ENCODE measurements at regions not wholly inside any gene's neighbourhood (a gene's known extent, or its start where the extent isn't known, plus 50 kb on each side); places are given as distances from the start of the nearest gene placed in this dataset.
"Not testable (repeated sequence)": the region's sequence is repeated elsewhere in the genome, so short reads cannot be mapped to it uniquely, and the experiment has no call there.

DNA sequence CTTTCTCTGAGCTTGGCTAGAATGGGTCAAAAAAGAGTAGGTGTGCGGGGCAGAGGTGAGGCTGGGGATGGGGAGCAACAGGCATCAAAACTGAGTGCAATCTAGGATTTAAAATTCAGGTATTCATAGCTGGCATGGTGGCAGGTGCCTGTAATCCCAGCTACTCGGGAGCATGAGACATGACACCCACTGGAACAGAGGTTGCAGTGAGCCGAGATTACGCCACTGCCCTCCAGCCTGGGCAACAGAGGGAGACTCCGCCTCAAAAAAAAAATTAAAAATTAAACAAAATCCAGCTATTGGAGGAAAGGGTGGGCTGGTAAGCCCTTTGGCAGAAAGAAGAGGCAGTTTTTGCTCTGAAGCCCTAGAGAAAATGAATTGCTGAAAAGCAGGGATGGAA lies 485.8 kb upstream of the PROK2 start:
- H4K20me1 ChIP-seq (ENCODE audit: low read depth, low read length): no peaks in the 10 kb centered on the region
- H3K36me3 ChIP-seq (ENCODE audit: low read length): no peaks in the 10 kb centered on the region
- no peak for TF ChIP-seq EZH2phosphoT487 (conservative IDR thresholded peaks at IDR 0.05; ENCODE audit: low read length)
- TF ChIP-seq, protein P1, sequence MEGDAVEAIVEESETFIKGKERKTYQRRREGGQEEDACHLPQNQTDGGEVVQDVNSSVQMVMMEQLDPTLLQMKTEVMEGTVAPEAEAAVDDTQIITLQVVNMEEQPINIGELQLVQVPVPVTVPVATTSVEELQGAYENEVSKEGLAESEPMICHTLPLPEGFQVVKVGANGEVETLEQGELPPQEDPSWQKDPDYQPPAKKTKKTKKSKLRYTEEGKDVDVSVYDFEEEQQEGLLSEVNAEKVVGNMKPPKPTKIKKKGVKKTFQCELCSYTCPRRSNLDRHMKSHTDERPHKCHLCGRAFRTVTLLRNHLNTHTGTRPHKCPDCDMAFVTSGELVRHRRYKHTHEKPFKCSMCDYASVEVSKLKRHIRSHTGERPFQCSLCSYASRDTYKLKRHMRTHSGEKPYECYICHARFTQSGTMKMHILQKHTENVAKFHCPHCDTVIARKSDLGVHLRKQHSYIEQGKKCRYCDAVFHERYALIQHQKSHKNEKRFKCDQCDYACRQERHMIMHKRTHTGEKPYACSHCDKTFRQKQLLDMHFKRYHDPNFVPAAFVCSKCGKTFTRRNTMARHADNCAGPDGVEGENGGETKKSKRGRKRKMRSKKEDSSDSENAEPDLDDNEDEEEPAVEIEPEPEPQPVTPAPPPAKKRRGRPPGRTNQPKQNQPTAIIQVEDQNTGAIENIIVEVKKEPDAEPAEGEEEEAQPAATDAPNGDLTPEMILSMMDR (IDR thresholded peaks at IDR 0.05; ENCODE audit: insufficient read depth, low read length, poor library complexity, severe bottlenecking): no peak
- H3K9ac ChIP-seq (ENCODE audit: low read length): no peak overlapping the region
- no peak overlapping the region for H3K4me2 ChIP-seq (ENCODE audit: low read depth, low read length, poor library complexity, severe bottlenecking)
- H2AFZ ChIP-seq (ENCODE audit: low read depth, low read length, severe bottlenecking): no peak overlapping the region
- H3F3A ChIP-seq (ENCODE audit: insufficient read depth): no peaks in the 10 kb centered on the region
- H3K27me3 ChIP-seq (ENCODE audit: low read length): no peaks in the 10 kb centered on the region
- H3K9me2 ChIP-seq (replicated peaks; ENCODE audit: insufficient read depth, low read length): no peaks in the 10 kb centered on the region
- H3K4me3 ChIP-seq (ENCODE audit: insufficient read depth, low read length, poor library complexity, severe bottlenecking): no peak overlapping the region
- H3K9me3 ChIP-seq (ENCODE audit: insufficient read depth, low read length): no peaks in the 10 kb centered on the region
- no peak overlapping the region for H3K27ac ChIP-seq (ENCODE audit: low read depth, low read length)
- H3K79me2 ChIP-seq (ENCODE audit: insufficient read depth, low read length): no peaks in the 10 kb centered on the region

GRCh38 chr3:72270072-72270681 lies 485.2 kb upstream of the PROK2 start:
- Histone ChIP-seq H3K9me2 (replicated peaks; ENCODE audit: insufficient read depth, low read length) (no peaks in the 10 kb centered on the region), H3K9ac (ENCODE audit: low read length) (no peak overlapping the region), H3K27ac (ENCODE audit: low read depth, low read length) (no peak overlapping the region), H4K20me1 (ENCODE audit: low read depth, low read length) (no peaks in the 10 kb centered on the region), H2AFZ (ENCODE audit: low read depth, low read length, severe bottlenecking) (no peak overlapping the region), H3F3A (ENCODE audit: insufficient read depth) (no peaks in the 10 kb centered on the region), H3K79me2 (ENCODE audit: insufficient read depth, low read length) (no peaks in the 10 kb centered on the region), H3K4me3 (ENCODE audit: insufficient read depth, low read length, poor library complexity, severe bottlenecking) (no peak overlapping the region), H3K27me3 (ENCODE audit: low read length) (no peaks in the 10 kb centered on the region), H3K4me2 (ENCODE audit: low read depth, low read length, poor library complexity, severe bottlenecking) (no peak overlapping the region), H3K36me3 (ENCODE audit: low read length) (no peaks in the 10 kb centered on the region), H3K9me3 (ENCODE audit: insufficient read depth, low read length) (no peaks in the 10 kb centered on the region)
- TF ChIP-seq EZH2phosphoT487 (conservative IDR thresholded peaks at IDR 0.05; ENCODE audit: low read length): no peak
- TF ChIP-seq, protein P1 (IDR thresholded peaks at IDR 0.05; ENCODE audit: insufficient read depth, low read length, poor library complexity, severe bottlenecking): no peak

DNA sequence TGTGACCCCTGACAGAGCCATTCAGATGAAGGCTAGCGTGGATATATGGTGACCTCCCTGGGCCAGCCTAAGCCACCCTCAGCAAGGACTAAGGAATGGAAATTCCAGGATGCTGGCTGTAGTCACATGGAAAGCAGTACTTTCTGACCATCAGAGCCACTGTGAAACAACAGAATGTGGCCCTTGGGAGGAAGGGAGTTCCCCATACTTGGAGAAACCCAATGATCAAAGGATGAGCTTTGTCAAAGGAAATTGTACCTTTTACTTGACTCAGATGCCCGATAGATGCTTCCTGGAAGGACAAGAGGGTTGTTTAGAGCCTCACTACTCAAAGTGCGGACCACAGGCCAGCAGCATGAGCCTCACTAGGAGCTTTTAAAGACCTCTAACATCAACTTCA lies 484.5 kb upstream of the PROK2 start:
- H3K4me2 ChIP-seq (ENCODE audit: low read depth, low read length, poor library complexity, severe bottlenecking): no peak overlapping the region
- no peak overlapping the region for H3K4me3 ChIP-seq (ENCODE audit: insufficient read depth, low read length, poor library complexity, severe bottlenecking)
- H4K20me1 ChIP-seq (ENCODE audit: low read depth, low read length): no peaks in the 10 kb centered on the region
- no peak overlapping the region for H3K27ac ChIP-seq (ENCODE audit: low read depth, low read length)
- H3K79me2 ChIP-seq (ENCODE audit: insufficient read depth, low read length): no peaks in the 10 kb centered on the region
- H3K36me3 ChIP-seq (ENCODE audit: low read length): no peaks in the 10 kb centered on the region
- no peaks in the 10 kb centered on the region for H3K9me2 ChIP-seq (replicated peaks; ENCODE audit: insufficient read depth, low read length)
- no peak overlapping the region for H2AFZ ChIP-seq (ENCODE audit: low read depth, low read length, severe bottlenecking)
- TF ChIP-seq, protein P1 (IDR thresholded peaks at IDR 0.05; ENCODE audit: insufficient read depth, low read length, poor library complexity, severe bottlenecking): no peak
- no peak for TF ChIP-seq EZH2phosphoT487 (conservative IDR thresholded peaks at IDR 0.05; ENCODE audit: low read length)
- no peaks in the 10 kb centered on the region for H3K9me3 ChIP-seq (ENCODE audit: insufficient read depth, low read length)
- H3K9ac ChIP-seq (ENCODE audit: low read length): no peak overlapping the region
- H3F3A ChIP-seq (ENCODE audit: insufficient read depth): no peaks in the 10 kb centered on the region
- H3K27me3 ChIP-seq (ENCODE audit: low read length): no peaks in the 10 kb centered on the region

DNA sequence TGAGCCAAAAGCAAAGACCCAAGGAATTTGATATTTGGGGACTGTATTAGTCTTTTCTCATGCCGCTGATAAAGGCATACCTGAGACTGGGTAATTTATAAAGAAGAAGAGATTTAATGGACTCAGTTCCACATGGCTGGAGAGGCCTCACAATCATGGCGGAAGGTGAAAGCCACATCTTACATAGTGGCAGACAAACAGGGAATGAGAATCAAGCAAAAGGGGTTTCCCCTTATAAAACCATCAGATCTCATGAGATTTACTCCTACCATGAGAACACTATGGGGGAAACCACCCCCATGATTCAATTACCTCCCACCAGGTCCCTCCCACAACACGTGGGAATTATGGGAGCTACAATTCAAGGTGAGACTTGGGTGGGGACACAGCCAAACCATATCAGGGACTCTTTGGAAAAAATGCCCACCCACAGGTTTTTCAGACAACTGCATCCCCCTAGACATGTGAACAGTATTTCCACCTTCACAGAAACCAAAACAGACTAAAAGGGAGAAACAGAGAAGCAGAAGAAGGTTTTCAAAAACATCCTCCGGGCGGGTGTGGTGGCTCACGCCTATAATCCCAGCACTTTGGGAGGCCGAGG lies 482.1 kb upstream of the PROK2 start:
- not testable (repeated sequence) for H3K36me3 ChIP-seq (ENCODE audit: low read length); H3K4me3 ChIP-seq (ENCODE audit: insufficient read depth, low read length, poor library complexity, severe bottlenecking); H3K9me2 ChIP-seq (replicated peaks; ENCODE audit: insufficient read depth, low read length); H4K20me1 ChIP-seq (ENCODE audit: low read depth, low read length); H3K9me3 ChIP-seq (ENCODE audit: insufficient read depth, low read length); H3K27ac ChIP-seq (ENCODE audit: low read depth, low read length); H3K4me2 ChIP-seq (ENCODE audit: low read depth, low read length, poor library complexity, severe bottlenecking); H3F3A ChIP-seq (ENCODE audit: insufficient read depth); H3K27me3 ChIP-seq (ENCODE audit: low read length); H3K9ac ChIP-seq (ENCODE audit: low read length); H3K79me2 ChIP-seq (ENCODE audit: insufficient read depth, low read length); H2AFZ ChIP-seq (ENCODE audit: low read depth, low read length, severe bottlenecking)

Data from SU-DHL-6 (cell line).